Gastrocnemius medialis (tissue), 4 donors: ENCODE measurements at regions not wholly inside any gene's neighbourhood (a gene's known extent, or its start where the extent isn't known, plus 50 kb on each side); places are given as distances from the start of the nearest gene placed in this dataset.

Experiments
- CTCF ChIP-seq, 5 experiments: fragments of 450-650 bp in 3 of 5; fragments of 200-600 bp in 2 of 5; sonication (generic) in 2 of 5; IDR thresholded peaks in 4 of 5; conservative IDR thresholded peaks in 1 of 5; 1 replicate in 4 of 5; 2 replicates in 1 of 5; pipeline ENCODE4 v1.5.1; 2016 to 2019; ENCODE audit warnings: antibody characterized with exemption in 5 of 5, mild to moderate bottlenecking in 3 of 5, moderate library complexity in 3 of 5
- POLR2A ChIP-seq, 2 donors: fragments of 450-650 bp; IDR thresholded peaks; one replicate each; pipeline ENCODE4 v1.6.1; 2017; ENCODE audit warnings: antibody characterized with exemption in 2 of 2, mild to moderate bottlenecking in 2 of 2, moderate library complexity in 2 of 2

GRCh38 chr17:72351365-72351764 lies 230.5 kb downstream of the SOX9 start:
- TF ChIP-seq CTCF (IDR thresholded peaks at IDR 0.05 in 4 of 5, conservative IDR thresholded peaks at IDR 0.05 in 1 of 5) (no peak), POLR2A (IDR thresholded peaks at IDR 0.05) (no peak)
